GM13976 (cell line): ENCODE measurements at regions not wholly inside any gene's neighbourhood (a gene's known extent, or its start where the extent isn't known, plus 50 kb on each side); places are given as distances from the start of the nearest gene placed in this dataset.
"Not testable (repeated sequence)": the region's sequence is repeated elsewhere in the genome, so short reads cannot be mapped to it uniquely, and the experiment has no call there.

Source experiments
- DNase-seq: peaks from one replicate; pipeline ENCODE4 v3.0.0; 2012; ENCODE audit warnings: low spot score
- in situ Hi-C: fragments of 300-500 bp; cut with MboI; formaldehyde crosslinking; loops from one replicate; pipeline ENCODE4 v1.12.0; 2022; ENCODE audit warnings: low sequenced_read_pairs, mixed read lengths, inconsistent platforms; ENCODE audit not compliant: unreplicated experiment
- TF ChIP-seq, protein P1 (sequence below): IDR thresholded peaks from 2 replicates; pipeline ENCODE4 v1.5.1; 2012; ENCODE audit warnings: borderline replicate concordance, mild to moderate bottlenecking; ENCODE audit not compliant: insufficient read depth; ENCODE audit errors: extremely low read depth, missing control alignments, control extremely low read depth

DNA sequence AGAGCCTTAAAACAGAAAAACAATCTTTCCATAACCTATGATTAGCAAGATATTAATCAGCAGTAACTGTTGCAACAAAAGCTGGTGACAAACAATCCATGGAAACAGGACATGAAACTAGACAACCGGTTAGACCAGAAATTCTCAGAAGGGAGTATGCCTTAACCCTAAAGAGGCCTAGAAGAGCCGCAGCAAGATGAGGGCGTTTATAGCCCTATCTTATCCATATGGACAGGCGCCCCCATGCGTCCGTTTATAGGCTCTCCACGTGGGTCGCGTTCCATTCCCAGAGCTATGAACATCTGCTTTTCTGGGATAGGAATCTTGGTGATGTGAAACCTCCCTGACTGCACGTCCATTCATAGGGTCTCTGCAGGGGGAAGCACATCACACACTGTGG, 1662.7 kb upstream of the PABPC4L start:
- in situ Hi-C loops, DNase-seq: not testable (repeated sequence)
- TF ChIP-seq, protein P1, sequence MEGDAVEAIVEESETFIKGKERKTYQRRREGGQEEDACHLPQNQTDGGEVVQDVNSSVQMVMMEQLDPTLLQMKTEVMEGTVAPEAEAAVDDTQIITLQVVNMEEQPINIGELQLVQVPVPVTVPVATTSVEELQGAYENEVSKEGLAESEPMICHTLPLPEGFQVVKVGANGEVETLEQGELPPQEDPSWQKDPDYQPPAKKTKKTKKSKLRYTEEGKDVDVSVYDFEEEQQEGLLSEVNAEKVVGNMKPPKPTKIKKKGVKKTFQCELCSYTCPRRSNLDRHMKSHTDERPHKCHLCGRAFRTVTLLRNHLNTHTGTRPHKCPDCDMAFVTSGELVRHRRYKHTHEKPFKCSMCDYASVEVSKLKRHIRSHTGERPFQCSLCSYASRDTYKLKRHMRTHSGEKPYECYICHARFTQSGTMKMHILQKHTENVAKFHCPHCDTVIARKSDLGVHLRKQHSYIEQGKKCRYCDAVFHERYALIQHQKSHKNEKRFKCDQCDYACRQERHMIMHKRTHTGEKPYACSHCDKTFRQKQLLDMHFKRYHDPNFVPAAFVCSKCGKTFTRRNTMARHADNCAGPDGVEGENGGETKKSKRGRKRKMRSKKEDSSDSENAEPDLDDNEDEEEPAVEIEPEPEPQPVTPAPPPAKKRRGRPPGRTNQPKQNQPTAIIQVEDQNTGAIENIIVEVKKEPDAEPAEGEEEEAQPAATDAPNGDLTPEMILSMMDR = peak; percentile 20

DNA sequence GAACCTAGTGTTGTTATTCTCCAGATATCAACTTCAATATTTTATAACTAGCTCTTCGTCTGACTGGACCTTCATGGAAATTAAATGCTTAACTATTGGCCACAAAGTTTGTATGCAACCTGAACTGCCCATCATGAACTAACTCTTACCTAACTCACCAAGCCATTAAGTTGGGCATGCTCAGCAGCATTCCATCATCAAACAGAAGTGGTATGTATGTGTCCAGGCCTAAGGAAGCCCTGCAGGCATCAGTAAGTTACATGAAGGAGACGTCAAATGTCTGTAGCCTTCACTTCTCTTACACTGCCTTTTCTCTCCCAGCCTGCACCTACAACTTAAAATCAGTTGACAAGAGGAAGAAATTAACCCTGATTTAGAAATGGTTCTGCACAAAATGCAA, 1639.2 kb upstream of the PABPC4L start:
- no peak for DNase-seq
- in situ Hi-C loops = no loop called here
- TF ChIP-seq, protein P1 = no peak

DNA sequence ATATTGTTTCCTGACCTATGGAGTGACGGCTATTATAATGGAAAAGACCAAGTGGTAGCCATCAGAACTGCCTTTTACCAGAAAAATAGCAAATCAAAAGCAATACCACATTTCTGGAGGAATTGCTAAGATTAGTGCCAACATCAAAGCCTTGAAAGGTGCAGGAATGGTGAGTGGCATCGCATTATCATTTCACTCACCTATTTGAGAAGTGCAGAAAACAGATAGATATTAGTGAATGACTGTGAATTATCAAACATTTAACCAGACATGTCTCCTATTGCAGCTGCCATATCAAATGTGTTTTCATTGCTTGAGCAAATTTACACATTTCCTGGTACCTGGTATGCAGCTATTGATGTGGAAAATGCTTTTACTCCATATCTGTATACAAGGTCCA, 1638.1 kb upstream of the PABPC4L start:
- TF ChIP-seq, protein P1 = no peak
- no peak for DNase-seq

DNA sequence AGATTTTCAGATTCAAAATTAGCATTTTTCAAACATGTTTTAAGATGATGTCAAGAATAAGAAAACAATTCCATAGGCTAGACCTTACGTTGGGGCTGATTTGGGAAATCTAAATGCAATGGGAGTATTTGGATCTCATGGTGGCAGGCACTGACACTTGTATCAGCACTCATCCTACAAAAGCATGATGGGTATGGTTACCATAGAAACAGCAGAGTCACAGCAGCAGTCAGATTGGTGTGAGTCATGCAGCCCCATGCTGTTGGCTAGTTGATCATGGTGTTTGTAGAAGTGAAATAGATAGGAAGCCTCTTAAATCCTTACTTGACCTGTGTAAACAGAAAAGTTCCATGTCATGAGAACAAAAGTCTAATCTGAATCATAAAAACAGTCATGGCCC, 1637.3 kb upstream of the PABPC4L start:
- DNase-seq = no peak
- in situ Hi-C loops = no loop called here
- TF ChIP-seq, protein P1 = no peak

More for the DNA sequence above, 1638.1 kb upstream of the PABPC4L start:
- in situ Hi-C loops = no loop called here

DNA sequence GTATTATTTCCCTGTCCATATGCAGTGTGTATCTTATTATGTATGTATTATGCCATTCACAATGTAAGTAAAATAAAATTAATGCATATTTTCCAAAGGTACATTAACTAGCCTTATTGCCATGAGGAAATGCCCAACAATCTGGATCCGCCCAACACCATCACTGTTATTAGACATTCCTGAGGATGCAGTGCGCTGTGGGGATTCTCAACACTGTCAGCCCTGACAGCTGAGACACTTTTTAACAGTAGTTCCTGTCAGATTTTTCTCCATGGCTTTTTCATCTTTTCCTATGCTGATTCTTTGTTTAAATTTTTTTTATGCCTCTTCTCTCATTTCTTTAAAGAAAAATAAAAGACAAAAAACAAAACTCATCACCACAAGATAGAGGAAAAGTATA, 1632.9 kb upstream of the PABPC4L start:
- no peak for DNase-seq
- TF ChIP-seq, protein P1 = no peak
- in situ Hi-C loops = no loop called here

DNA sequence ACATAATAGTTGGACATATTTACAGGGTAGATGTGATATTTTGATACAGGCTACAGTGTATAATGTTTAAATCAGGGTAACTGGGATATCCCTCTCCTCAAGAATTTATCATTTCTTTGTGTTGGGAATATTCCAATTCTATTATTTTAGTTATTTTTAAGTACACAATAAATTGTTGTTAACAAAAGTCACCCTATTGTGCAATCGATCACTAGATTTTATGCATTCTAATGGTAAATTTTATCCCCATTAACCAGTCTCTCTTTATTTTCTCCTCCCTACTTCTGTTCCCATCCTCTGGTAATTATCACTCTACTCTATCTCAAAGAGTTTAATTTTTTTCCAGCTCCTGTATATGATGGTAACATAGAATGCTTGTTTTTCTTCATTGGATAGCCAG, 1631.9 kb upstream of the PABPC4L start:
- no peak for DNase-seq
- in situ Hi-C loops = no loop called here
- TF ChIP-seq, protein P1 = no peak
